IMR-90 (cell line): ENCODE measurements at regions not wholly inside any gene's neighbourhood (a gene's known extent, or its start where the extent isn't known, plus 50 kb on each side); places are given as distances from the start of the nearest gene placed in this dataset.

Experiments
- ATAC-seq: fragments of 200-7000 bp; cut with Tn5 transposase; 2 replicates; pipeline ENCODE4 v1.9.1; 2020; ENCODE audit warnings: low read depth, mild to moderate bottlenecking, moderate library complexity
- BruUV-seq: library from RNA; stranded (reverse); fragments of 400-500 nt; replicated peaks from 2 replicates; lab custom pipeline; 2021; lab: Mats Ljungman, UMichigan
- CTCF ChIA-PET: fragments of 300-600 bp; formaldehyde crosslinking; extraction: SDS; loops from one replicate; lab custom pipeline; 2021; ENCODE audit warnings: antibody characterized with exemption; lab: Yijun Ruan, JAX
- POLR2A ChIA-PET: fragments of 300-600 bp; sonication (Branson Sonifier 250); formaldehyde crosslinking; loops from one replicate; lab custom pipeline; 2022; ENCODE audit warnings: antibody characterized with exemption; ENCODE audit not compliant: unreplicated experiment; lab: Charles Lee
- DNase-seq: peaks from one replicate; pipeline ENCODE4 v3.0.0; 2013
- H2AFZ ChIP-seq: replicated peaks from 2 replicates; pipeline ENCODE3; 2013; ENCODE audit warnings: low read length, mild to moderate bottlenecking; ENCODE audit not compliant: poor library complexity
- H2AK5ac ChIP-seq: 2 replicates; pipeline ENCODE4 v1.6.1; 2013; ENCODE audit warnings: low read depth, low read length, inconsistent platforms
- H2AK9ac ChIP-seq: replicated peaks from 2 replicates; pipeline ENCODE3; 2013; ENCODE audit warnings: mild to moderate bottlenecking, low read depth, low read length, moderate library complexity; ENCODE audit not compliant: poor library complexity
- H2BK120ac ChIP-seq: 2 replicates; pipeline ENCODE4 v1.6.1; 2013; ENCODE audit warnings: low read depth, low read length, inconsistent platforms
- H2BK15ac ChIP-seq: 3 replicates; pipeline ENCODE4 v1.6.1; 2013; ENCODE audit warnings: low read depth, low read length, inconsistent platforms
- H2BK20ac ChIP-seq: 2 replicates; pipeline ENCODE4 v1.6.1; 2013; ENCODE audit warnings: low read depth, mild to moderate bottlenecking, inconsistent platforms, low read length, moderate library complexity
- H2BK5ac ChIP-seq: 2 replicates; pipeline ENCODE4 v1.6.1; 2013; ENCODE audit warnings: mild to moderate bottlenecking, low read depth, low read length, inconsistent platforms; ENCODE audit not compliant: poor library complexity, severe bottlenecking
- H3K14ac ChIP-seq: replicated peaks from 2 replicates; pipeline ENCODE4 v1.6.1; 2013; ENCODE audit warnings: low read depth, low read length, inconsistent platforms
- H3K18ac ChIP-seq: 2 replicates; pipeline ENCODE4 v1.6.1; 2013; ENCODE audit warnings: low read depth, low read length, control low read depth
- H3K23ac ChIP-seq: 2 replicates; pipeline ENCODE4 v1.6.1; 2013; ENCODE audit warnings: low read depth, low read length, inconsistent platforms
- H3K27ac ChIP-seq: 2 replicates; pipeline ENCODE4 v1.5.1; 2013; ENCODE audit warnings: mild to moderate bottlenecking, control low read depth, low read length; ENCODE audit not compliant: insufficient read depth
- H3K27me3 ChIP-seq: 2 replicates; pipeline ENCODE4 v1.6.1; 2013; ENCODE audit warnings: low read length; ENCODE audit not compliant: control insufficient read depth, insufficient read depth
- H3K36me3 ChIP-seq: 2 replicates; pipeline ENCODE4 v1.6.1; 2013; ENCODE audit warnings: low read length, mixed read lengths; ENCODE audit not compliant: control insufficient read depth, insufficient read depth
- H3K4ac ChIP-seq: 2 replicates; pipeline ENCODE4 v1.6.1; 2013; ENCODE audit warnings: low read depth, low read length, inconsistent platforms
- H3K4me1 ChIP-seq: 2 replicates; pipeline ENCODE4 v1.6.1; 2013; ENCODE audit warnings: low read length, mixed read lengths; ENCODE audit not compliant: control insufficient read depth, insufficient read depth
- H3K4me2 ChIP-seq: 2 replicates; pipeline ENCODE4 v1.6.1; 2013; ENCODE audit warnings: low read depth, mild to moderate bottlenecking, control low read depth, low read length, moderate library complexity
- H3K4me3 ChIP-seq: 2 replicates; pipeline ENCODE4 v1.5.1; 2013; ENCODE audit warnings: low read depth, mild to moderate bottlenecking, control low read depth, low read length, moderate library complexity; ENCODE audit not compliant: insufficient read depth
- H3K56ac ChIP-seq: 2 replicates; pipeline ENCODE4 v1.6.1; 2013; ENCODE audit warnings: low read length, inconsistent platforms; ENCODE audit not compliant: insufficient read depth; ENCODE audit errors: extremely low read depth
- H3K79me1 ChIP-seq, 2 experiments: 2 replicates each; pipeline ENCODE4 v1.6.1; 2013; ENCODE audit warnings: low read length in 2 of 2, inconsistent platforms in 1 of 2, low read depth in 1 of 2
- H3K9ac ChIP-seq: 2 replicates; pipeline ENCODE4 v1.6.1; 2013; ENCODE audit warnings: low read depth, low read length, control low read depth
- H3K9me1 ChIP-seq: 2 replicates; pipeline ENCODE4 v1.6.1; 2013; ENCODE audit warnings: low read length, inconsistent platforms; ENCODE audit not compliant: insufficient read depth
- H3K9me3 ChIP-seq: 2 replicates; pipeline ENCODE4 v1.6.1; 2013; ENCODE audit warnings: low read length; ENCODE audit not compliant: control insufficient read depth, insufficient read depth
- H4K20me1 ChIP-seq: 2 replicates; pipeline ENCODE4 v1.6.1; 2013; ENCODE audit warnings: low read length, inconsistent platforms; ENCODE audit not compliant: insufficient read depth
- H4K5ac ChIP-seq: 2 replicates; pipeline ENCODE4 v1.6.1; 2013; ENCODE audit warnings: mild to moderate bottlenecking, low read depth, low read length, control low read depth
- H4K8ac ChIP-seq, 2 experiments: 2 replicates each; pipeline ENCODE4 v1.6.1; 2013; ENCODE audit warnings: low read depth in 2 of 2, low read length in 2 of 2, control low read depth in 1 of 2, inconsistent platforms in 1 of 2
- H4K91ac ChIP-seq: 2 replicates; pipeline ENCODE4 v1.6.1; 2013; ENCODE audit warnings: low read depth, low read length, inconsistent platforms; ENCODE audit not compliant: insufficient read depth
- BHLHE40 ChIP-seq: fragments of 150-350 bp; IDR thresholded peaks from 2 replicates; pipeline ENCODE4 v1.6.1; 2016; ENCODE audit warnings: mild to moderate bottlenecking, low read depth, low read length
- CHD1 ChIP-seq: IDR thresholded peaks from 2 replicates; pipeline ENCODE4 v1.6.1; 2012; ENCODE audit warnings: low read depth, low read length, improper control_type of control experiment
- FOS ChIP-seq: fragments of 150-350 bp; IDR thresholded peaks from 2 replicates; pipeline ENCODE4 v1.6.1; 2016; ENCODE audit warnings: low read depth, low read length
- MAFK ChIP-seq: IDR thresholded peaks from 2 replicates; pipeline ENCODE4 v1.6.1; 2012; ENCODE audit warnings: low read depth, low read length, improper control_type of control experiment
- MAZ ChIP-seq: IDR thresholded peaks from 2 replicates; pipeline ENCODE4 v1.6.1; 2012; ENCODE audit warnings: low read depth, mild to moderate bottlenecking, low read length, improper control_type of control experiment, moderate library complexity, borderline replicate concordance
- MXI1 ChIP-seq: IDR thresholded peaks from 2 replicates; pipeline ENCODE4 v1.6.1; 2012; ENCODE audit warnings: low read depth, mild to moderate bottlenecking, low read length, moderate library complexity, borderline replicate concordance
- RAD21 ChIP-seq: IDR thresholded peaks from 2 replicates; pipeline ENCODE4 v1.6.1; 2012; ENCODE audit warnings: low read length, improper control_type of control experiment
- RCOR1 ChIP-seq: IDR thresholded peaks from 2 replicates; pipeline ENCODE4 v1.6.1; 2012; ENCODE audit warnings: mild to moderate bottlenecking, low read length, improper control_type of control experiment; ENCODE audit not compliant: insufficient replicate concordance
- WGBS, 2 experiments: methylation state at CpG; one replicate each; pipeline versions ENCODE4 v1.1.5 to v1.1.7; 2013; ENCODE audit warnings: missing lambda C conversion rate in 2 of 2; ENCODE audit not compliant: insufficient read length in 1 of 2; ENCODE audit errors: extremely low coverage in 2 of 2; 5-methylcytosine and 5-hydroxymethylcytosine counted together
- dilution Hi-C: fragments of 300-500 bp; cut with HindIII; formaldehyde crosslinking; loops from one replicate; pipeline ENCODE4 v1.14.3; 2018; ENCODE audit warnings: low sequenced_read_pairs; ENCODE audit not compliant: unreplicated experiment
- in situ Hi-C: fragments of 300-500 bp; cut with MboI; formaldehyde crosslinking; loops from 3 replicates; pipeline ENCODE4 v1.14.3; 2019; ENCODE audit warnings: low sequenced_read_pairs, inconsistent platforms, mixed read lengths
- intact Hi-C: fragments of 100-400 bp; cut with micrococcal nuclease; formaldehyde crosslinking; loops from 2 replicates; pipeline ENCODE4 v1.10.0; 2022

DNA sequence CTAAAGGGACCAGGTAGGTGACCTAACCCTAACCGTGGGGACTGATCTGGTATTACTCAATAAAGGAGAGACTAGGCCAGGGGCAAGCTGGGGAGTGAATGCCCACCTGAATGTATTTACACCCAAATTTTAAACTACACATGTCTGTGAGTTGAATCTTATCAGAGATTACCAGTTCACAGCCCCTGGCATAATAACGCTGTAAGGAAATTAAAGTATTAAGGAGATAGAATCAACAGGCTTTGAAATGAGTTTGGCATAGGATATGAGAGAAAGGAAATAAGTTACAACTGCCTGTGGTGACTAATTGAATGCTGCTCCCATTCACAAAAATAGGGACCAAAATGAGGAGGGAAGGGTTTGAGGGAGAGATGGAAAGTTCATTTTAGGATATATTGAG is 593.3 kb downstream of the CSNK1G3 start:
- Histone ChIP-seq H3K4me3 (no peak overlapping the region), H2BK120ac (no peak overlapping the region), H4K20me1 (no peaks in the 10 kb centered on the region), H3K79me1 (no peaks in the 10 kb centered on the region), H3K9me3 (no peaks in the 10 kb centered on the region), H2BK5ac (no peak overlapping the region), H3K9ac (no peak overlapping the region), H2AK5ac (no peak overlapping the region), H2BK20ac (no peak overlapping the region), H2AK9ac (no peak overlapping the region), H3K9me1 (no peaks in the 10 kb centered on the region), H3K14ac (no peak overlapping the region), H3K4ac (no peak overlapping the region), H3K18ac (no peak overlapping the region), H3K23ac (no peak overlapping the region), H4K91ac (no peak overlapping the region), H3K4me2 (no peak overlapping the region), H4K5ac (no peak overlapping the region), H3K36me3 (no peaks in the 10 kb centered on the region), H4K8ac (no peak overlapping the region), H3K27me3 (no peaks in the 10 kb centered on the region), H2AFZ (no peak overlapping the region), H3K27ac (no peak overlapping the region), H2BK15ac (no peak overlapping the region), H3K4me1 (no peaks in the 10 kb centered on the region), H3K56ac (no peak overlapping the region)
- dilution Hi-C loops, result no loop called here
- BruUV-seq, result no TSS peak
- in situ Hi-C loops, result no loop called here
- ChIA-PET POLR2A (no interaction called here), CTCF (no interaction called here)
- no peak for DNase-seq
- intact Hi-C loops, result no loop called here
- no peak for ATAC-seq
- no peak for TF ChIP-seq MAZ
- TF ChIP-seq BHLHE40, result no peak
- no peak for TF ChIP-seq RCOR1
- TF ChIP-seq MXI1, result no peak
- no peak for TF ChIP-seq MAFK
- no peak for TF ChIP-seq FOS
- TF ChIP-seq RAD21, result no peak
- no peak for TF ChIP-seq CHD1
- WGBS, 2 experiments, result no CpG with 5 or more reads among the region's 2 CpGs
